DMS114 treated with DMSO at 0.1 percent for 48 hours (cell line): ENCODE measurements at regions not wholly inside any gene's neighbourhood (a gene's known extent, or its start where the extent isn't known, plus 50 kb on each side); places are given as distances from the start of the nearest gene placed in this dataset.

Experiments
- DNase-seq: peaks from one replicate; lab custom pipeline; 2025; ENCODE audit not compliant: unreplicated experiment; lab: John Stamatoyannopoulos, UW

GRCh38 chr1:14513111-14513510 is 85.4 kb upstream of the KAZN start:
- no peak for DNase-seq

DNA sequence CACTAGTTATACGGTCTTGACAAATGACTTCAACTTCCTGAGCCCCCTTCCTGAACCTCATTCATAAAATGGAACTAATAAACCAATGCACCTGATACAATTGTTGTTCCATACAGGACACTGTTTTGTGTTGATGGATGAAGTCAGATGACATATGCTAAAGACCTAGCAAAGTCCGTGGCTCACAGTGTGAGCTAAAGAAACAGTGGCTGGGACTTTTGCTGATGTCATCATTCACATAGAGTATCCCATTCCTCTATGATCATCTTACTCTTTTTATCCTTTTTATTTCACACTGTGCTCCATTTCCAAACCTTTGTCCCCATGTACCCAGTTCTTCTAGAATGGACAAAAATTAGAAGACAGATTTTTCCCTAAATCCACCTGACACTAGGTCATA is 83.7 kb upstream of the KAZN start:
- no peak for DNase-seq

DNA sequence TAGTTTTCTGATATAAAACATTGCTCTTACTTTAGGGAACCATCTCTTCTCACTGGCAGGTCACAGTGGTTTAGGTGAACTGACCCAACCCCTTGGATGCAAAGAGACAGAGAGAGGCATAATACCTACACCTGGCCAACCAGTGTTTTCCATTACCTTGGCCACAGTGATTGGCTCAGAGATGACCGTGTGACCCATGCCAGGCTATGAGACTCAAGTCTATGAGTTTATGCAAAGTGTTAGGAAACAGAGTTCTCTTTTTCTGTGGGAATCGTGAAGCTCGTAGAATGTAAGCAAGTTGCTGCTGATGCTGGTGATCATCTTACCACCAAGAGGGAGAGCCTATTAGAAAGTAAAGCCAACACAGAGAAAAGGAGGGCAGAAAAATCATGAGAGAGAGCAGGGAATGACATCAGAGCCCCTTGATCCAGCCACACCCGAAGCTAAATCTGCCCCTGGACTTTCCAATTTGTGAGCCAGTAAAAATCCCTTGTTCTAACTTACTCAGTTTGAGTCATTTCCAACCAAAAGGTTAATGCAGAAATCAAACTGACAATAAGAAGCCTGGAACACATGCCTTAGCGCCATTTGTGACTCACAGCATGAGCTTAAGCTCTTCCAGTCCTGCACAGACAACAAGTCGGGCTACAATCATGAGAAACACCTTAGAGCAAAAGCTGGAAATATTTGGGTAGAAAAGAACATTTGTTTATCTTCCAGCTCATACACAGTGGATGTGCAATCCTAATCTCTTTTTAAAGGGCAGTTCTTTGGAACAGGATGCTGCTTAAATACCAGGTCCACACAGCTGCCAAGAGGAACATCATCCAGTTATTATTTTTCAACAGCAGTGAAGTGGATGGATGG is 81.3 kb upstream of the KAZN start:
- DNase-seq: no peak

- DNase-seq: no peak
Observed at GRCh38 chr1:14517841-14518180, 80.7 kb upstream of the KAZN start.

GRCh38 chr1:14519976-14520375 is 78.5 kb upstream of the KAZN start:
- no peak for DNase-seq

DNA sequence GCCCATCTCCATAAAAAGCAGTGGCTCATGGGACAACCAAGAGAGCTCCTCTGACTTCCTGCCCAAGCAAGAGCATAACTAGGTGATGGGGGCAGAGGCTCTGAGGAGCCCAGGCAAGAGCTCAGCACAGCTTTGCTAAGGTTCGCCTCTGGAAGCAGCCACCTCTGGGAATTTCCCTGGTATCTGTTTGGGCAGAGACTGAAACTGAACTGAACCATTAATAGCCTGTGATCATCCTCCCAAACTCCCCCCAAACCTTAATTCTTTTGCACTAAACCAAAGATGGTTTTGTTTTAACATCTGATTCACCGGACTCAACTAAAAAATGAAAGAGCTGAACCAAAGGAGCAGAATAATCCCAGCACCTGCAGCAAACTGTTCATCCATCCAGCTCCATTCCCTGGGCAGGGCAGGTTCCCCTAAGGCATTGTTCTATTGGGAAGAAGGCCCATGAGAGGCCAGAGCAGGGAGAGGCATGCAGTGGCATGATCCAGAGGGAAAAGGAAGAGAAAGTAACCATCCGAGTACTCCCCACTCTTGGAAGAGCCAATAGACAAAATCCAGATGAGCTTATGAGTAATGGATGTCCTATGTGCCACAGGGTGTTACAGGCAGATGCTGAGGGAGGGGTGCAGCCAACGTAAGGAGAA is 77.8 kb upstream of the KAZN start:
- DNase-seq: no peak

DNA sequence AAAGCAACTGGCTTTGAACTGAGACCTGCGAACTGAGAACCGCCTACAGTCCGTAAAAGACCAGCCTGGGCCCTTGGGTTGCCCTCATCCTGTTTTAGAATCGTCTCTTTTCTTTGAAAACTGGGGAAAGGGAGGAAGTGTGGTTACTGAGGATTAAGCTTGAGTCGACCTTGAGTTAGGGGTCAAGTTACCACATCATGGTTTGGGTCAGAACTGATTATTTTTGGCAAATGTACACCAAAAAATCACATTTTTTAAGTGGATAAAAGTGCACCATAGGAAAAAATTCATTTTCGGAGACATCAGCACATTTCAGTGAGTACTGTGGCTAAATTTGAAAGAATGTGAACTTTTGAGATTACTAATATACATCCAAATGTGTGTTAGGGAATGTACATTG is 76.9 kb upstream of the KAZN start:
- no peak for DNase-seq

- no peak for DNase-seq
Observed at GRCh38 chr1:14522077-14522925, 76.2 kb upstream of the KAZN start.

- no peak for DNase-seq
Observed at GRCh38 chr1:14522926-14523241, 75.6 kb upstream of the KAZN start.

DNA sequence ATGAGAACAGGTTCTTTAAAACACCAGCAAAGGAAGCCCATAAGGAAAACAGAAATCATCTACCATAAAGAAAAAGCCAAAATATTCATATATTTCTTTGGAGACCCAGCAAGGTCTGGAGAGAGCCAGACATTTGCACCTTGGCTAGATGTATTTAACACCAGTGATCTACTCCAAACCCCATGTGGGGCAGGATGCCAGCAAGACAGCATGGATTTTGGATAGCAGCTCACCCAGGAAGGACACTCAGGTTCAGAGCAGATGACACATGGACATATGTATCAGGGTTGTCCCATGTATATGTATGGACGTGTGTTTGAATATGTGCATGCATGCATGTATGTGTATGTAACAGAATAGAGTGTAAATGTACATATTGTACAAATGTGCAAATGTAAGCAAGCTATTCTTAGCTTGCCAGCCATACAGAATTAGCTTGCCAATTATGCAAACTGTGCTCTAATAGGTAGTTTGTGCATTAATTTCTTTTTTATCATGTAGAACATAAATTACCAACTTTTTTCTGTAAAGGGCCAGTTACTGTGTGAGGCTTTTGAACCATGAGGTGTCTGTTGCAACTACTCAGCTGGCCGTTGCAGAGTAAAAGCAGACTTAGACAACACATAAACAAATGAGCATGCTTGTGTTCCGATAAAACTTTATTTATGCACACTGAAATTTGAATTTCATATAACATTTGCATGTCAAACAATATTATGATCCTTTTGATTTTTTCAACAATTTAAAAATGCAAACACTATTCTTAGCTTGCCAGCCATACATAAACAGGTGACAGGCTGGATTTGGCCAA is 73.5 kb upstream of the KAZN start:
- no peak for DNase-seq

GRCh38 chr1:14529475-14529874 is 69.0 kb upstream of the KAZN start:
- no peak for DNase-seq

DNA sequence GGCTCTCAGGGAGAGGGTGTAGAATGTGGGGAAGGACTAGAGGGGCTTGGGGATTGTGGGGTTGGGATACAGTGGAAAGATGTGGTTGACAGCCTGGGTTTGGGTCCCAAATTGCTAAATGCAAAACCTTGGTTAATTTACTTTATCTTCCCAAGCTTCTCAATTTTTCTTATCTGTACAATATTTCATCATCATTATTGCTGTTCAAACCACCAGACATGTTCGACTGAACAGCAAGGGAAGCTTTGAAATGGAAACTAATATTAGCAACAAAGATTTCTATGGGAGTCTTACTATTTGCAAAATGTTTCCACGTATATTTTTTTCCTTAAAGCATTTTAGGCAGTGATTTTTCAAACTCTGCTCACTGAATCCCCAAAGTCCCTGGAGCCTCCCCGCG is 67.0 kb upstream of the KAZN start:
- no peak for DNase-seq

- DNase-seq: no peak
Observed at GRCh38 chr1:14535619-14536355, 62.7 kb upstream of the KAZN start.

GRCh38 chr1:14538335-14538734 is 60.1 kb upstream of the KAZN start:
- no peak for DNase-seq

GRCh38 chr1:14539309-14539708 is 59.2 kb upstream of the KAZN start:
- DNase-seq: no peak

GRCh38 chr1:14539953-14540563 is 58.4 kb upstream of the KAZN start:
- no peak for DNase-seq

DNA sequence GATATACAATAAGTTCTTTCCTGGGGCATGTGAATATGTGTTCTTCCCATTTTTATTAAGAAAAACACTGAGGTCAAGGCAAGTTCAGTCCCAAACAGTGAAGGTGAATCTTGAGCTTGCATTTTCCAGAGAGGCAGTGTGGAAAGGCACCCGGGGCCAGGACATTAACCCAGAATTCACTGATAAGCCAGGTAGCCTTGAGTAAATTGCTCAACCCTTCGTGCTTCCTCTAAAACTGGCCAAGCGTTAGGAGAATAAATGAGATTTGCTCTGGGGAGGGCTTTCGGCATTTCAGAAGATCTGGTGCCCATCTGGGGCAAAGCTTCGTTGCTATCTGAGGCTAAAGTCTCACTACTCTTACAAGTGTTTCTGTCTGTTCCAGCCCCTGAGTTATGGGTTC is 57.1 kb upstream of the KAZN start:
- no peak for DNase-seq

DNA sequence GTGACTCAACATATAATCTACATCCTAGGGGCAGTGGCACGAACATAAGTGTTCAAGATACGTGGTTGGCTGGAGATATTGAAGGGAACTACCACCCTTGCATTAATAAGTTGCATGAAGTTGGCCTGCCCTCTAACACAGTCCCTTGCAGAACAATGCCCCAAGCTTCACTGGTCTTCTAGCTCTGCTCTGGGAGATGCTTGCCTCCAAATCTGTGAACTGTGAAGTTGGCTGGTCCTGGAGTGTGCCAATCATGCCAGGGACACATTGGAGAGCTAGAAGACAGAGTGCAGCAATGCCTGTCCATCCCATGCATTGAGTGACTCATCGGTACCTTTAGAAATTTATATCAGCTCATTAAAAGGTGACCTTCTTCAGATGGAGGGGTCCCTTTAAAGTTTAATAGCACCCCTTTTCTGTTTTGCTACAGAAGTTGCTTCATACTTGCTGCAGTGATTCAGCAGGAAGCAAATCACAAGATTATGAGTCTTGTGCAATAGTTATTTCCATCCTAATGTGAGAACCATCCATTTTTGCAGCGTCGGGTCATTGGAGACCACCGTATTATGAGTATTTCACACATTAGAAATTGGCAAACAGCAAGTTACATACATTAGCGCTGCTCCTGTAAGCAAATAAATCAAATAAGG is 55.2 kb upstream of the KAZN start:
- no peak for DNase-seq

DNA sequence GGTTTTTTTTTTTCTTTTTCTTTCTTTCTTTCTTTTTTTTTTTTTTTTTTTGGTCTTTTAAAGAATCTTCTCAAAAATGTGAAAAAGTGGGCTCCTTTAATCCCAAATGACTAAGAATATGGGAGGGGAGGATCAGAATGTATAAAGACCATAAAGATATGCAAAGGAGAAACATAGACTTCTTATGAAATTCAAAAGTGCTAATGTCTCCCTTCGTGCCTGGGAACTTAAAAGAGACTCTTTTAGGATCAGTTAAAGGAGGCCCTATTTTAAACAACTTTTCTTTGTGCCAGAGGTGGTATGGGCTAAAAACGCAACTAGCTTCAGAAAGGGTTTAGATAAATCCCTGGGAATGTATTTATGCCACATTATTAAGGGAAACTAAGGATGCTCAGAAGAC is 54.2 kb upstream of the KAZN start:
- no peak for DNase-seq
